OCI-LY3 (cell line): ENCODE measurements at regions not wholly inside any gene's neighbourhood (a gene's known extent, or its start where the extent isn't known, plus 50 kb on each side); places are given as distances from the start of the nearest gene placed in this dataset.

Experiments used
- H2AFZ ChIP-seq: fragments of 200-600, 300-600 bp; shearing (Covaris generic); 2 replicates; pipeline ENCODE4 v1.6.0; 2014; ENCODE audit warnings: antibody characterized with exemption, low read depth, low read length
- H3K27ac ChIP-seq: fragments of 200-600, 300-600 bp; sonication (generic); 2 replicates; pipeline ENCODE4 v1.5.1; 2014; ENCODE audit warnings: mild to moderate bottlenecking, low read length, moderate library complexity, mixed read lengths
- H3K27me3 ChIP-seq: fragments of 200-600, 300-600 bp; sonication (generic); 2 replicates; pipeline ENCODE4 v1.6.1; 2014; ENCODE audit warnings: low read depth, low read length, mixed read lengths
- H3K36me3 ChIP-seq: fragments of 200-600, 300-600 bp; sonication (generic); replicated peaks from 2 replicates; pipeline ENCODE3; 2014; ENCODE audit warnings: low read depth, low read length, mixed read lengths
- H3K4me1 ChIP-seq: fragments of 300-600, 200-600 bp; sonication (generic); 2 replicates; pipeline ENCODE4 v1.6.1; 2014; ENCODE audit warnings: low read length, mixed read lengths
- H3K4me2 ChIP-seq: fragments of 200-600, 300-600 bp; sonication (generic); 2 replicates; pipeline ENCODE4 v1.6.1; 2014; ENCODE audit warnings: low read length, mixed read lengths
- H3K4me3 ChIP-seq: fragments of 300-600, 200-600 bp; sonication (generic); 2 replicates; pipeline ENCODE4 v1.5.1; 2014; ENCODE audit warnings: antibody characterized with exemption, mild to moderate bottlenecking, low read length, moderate library complexity
- H3K79me2 ChIP-seq: fragments of 300-600, 200-600 bp; shearing (Covaris generic); 2 replicates; pipeline ENCODE4 v1.6.1; 2014; ENCODE audit warnings: mild to moderate bottlenecking, low read length, mixed read lengths
- H3K9ac ChIP-seq: fragments of 300-600, 200-600 bp; shearing (Covaris generic); 2 replicates; pipeline ENCODE4 v1.6.0; 2014; ENCODE audit warnings: mild to moderate bottlenecking, low read length, moderate library complexity
- H3K9me3 ChIP-seq: fragments of 200-600, 300-600 bp; shearing (Covaris generic); 2 replicates; pipeline ENCODE4 v1.6.1; 2014; ENCODE audit warnings: low read length, mixed read lengths; ENCODE audit not compliant: insufficient read depth
- H4K20me1 ChIP-seq: fragments of 200-600, 300-600 bp; sonication (generic); 2 replicates; pipeline ENCODE4 v1.6.1; 2016; ENCODE audit warnings: low read length, mixed read lengths; ENCODE audit not compliant: insufficient read depth
- EZH2phosphoT487 ChIP-seq: fragments of 200-600 bp; shearing (Covaris generic); IDR thresholded peaks from 2 replicates; pipeline ENCODE4 v1.6.1; 2018; ENCODE audit warnings: antibody characterized with exemption, mixed run types, low read depth
- TF ChIP-seq, protein P1 (sequence below): fragments of 200-600, 300-600 bp; sonication (generic); IDR thresholded peaks from 2 replicates; pipeline ENCODE4 v1.5.1; 2014; ENCODE audit warnings: antibody characterized with exemption, low read length, low read depth

GRCh38 chr5:18792145-18792544 lies 1157.9 kb downstream of the TAF11L14 start:
- TF ChIP-seq EZH2phosphoT487 = no peak
- TF ChIP-seq, protein P1, sequence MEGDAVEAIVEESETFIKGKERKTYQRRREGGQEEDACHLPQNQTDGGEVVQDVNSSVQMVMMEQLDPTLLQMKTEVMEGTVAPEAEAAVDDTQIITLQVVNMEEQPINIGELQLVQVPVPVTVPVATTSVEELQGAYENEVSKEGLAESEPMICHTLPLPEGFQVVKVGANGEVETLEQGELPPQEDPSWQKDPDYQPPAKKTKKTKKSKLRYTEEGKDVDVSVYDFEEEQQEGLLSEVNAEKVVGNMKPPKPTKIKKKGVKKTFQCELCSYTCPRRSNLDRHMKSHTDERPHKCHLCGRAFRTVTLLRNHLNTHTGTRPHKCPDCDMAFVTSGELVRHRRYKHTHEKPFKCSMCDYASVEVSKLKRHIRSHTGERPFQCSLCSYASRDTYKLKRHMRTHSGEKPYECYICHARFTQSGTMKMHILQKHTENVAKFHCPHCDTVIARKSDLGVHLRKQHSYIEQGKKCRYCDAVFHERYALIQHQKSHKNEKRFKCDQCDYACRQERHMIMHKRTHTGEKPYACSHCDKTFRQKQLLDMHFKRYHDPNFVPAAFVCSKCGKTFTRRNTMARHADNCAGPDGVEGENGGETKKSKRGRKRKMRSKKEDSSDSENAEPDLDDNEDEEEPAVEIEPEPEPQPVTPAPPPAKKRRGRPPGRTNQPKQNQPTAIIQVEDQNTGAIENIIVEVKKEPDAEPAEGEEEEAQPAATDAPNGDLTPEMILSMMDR = no peak
- Histone ChIP-seq H3K9ac (no peak overlapping the region), H2AFZ (no peak overlapping the region), H3K4me1 (no peaks in the 10 kb centered on the region), H3K9me3 (no peaks in the 10 kb centered on the region), H3K27me3 (no peaks in the 10 kb centered on the region), H3K4me3 (no peak overlapping the region), H3K27ac (no peak overlapping the region), H3K4me2 (no peak overlapping the region), H3K36me3 (no peaks in the 10 kb centered on the region), H4K20me1 (no peaks in the 10 kb centered on the region), H3K79me2 (no peaks in the 10 kb centered on the region)

- Histone ChIP-seq H3K9ac (no peak overlapping the region), H2AFZ (no peak overlapping the region), H3K79me2 (no peaks in the 10 kb centered on the region), H3K4me1 (no peaks in the 10 kb centered on the region), H3K4me2 (no peak overlapping the region), H4K20me1 (no peaks in the 10 kb centered on the region), H3K36me3 (no peaks in the 10 kb centered on the region), H3K4me3 (no peak overlapping the region), H3K27ac (no peak overlapping the region), H3K9me3 (no peaks in the 10 kb centered on the region), H3K27me3 (no peaks in the 10 kb centered on the region)
- TF ChIP-seq EZH2phosphoT487 = no peak
- TF ChIP-seq, protein P1 = no peak
These were observed 1163.0 kb downstream of the TAF11L14 start for GRCh38 chr5:18797222-18797621.

DNA sequence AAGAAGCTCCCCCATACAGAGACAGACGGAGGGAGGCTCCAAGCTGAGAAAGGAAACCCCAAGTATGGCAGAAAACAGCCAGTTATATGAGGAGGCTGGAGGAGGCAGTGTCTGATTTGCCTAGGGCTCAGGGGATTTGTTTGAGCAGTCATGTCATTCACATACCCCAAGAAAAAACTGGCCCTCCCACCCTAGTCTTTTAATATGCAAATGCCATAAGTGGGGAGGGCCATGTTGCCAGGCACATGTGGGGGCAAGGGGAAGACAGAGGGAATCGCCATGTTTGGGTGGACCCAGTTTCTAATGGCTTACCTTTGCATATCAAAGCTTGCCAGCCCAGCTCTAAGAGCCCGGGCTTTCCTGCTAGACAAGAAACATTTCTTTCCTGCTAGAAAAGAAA lies 1163.8 kb downstream of the TAF11L14 start:
- H3K36me3 ChIP-seq = no peaks in the 10 kb centered on the region
- H3K9me3 ChIP-seq = no peaks in the 10 kb centered on the region
- no peaks in the 10 kb centered on the region for H3K79me2 ChIP-seq
- H3K4me1 ChIP-seq = no peaks in the 10 kb centered on the region
- H2AFZ ChIP-seq = no peak overlapping the region
- H3K4me3 ChIP-seq = no peak overlapping the region
- H4K20me1 ChIP-seq = no peaks in the 10 kb centered on the region
- no peak overlapping the region for H3K9ac ChIP-seq
- no peak overlapping the region for H3K27ac ChIP-seq
- H3K27me3 ChIP-seq = no peaks in the 10 kb centered on the region
- no peak for TF ChIP-seq EZH2phosphoT487
- TF ChIP-seq, protein P1 = no peak
- H3K4me2 ChIP-seq = no peak overlapping the region

GRCh38 chr5:18799482-18800128 lies 1165.3 kb downstream of the TAF11L14 start:
- no peak for TF ChIP-seq EZH2phosphoT487
- TF ChIP-seq, protein P1 = no peak
- H4K20me1 ChIP-seq = no peaks in the 10 kb centered on the region

More at GRCh38 chr5:18799482-18800128, 1165.3 kb downstream of the TAF11L14 start:
- Histone ChIP-seq H3K27me3 (no peaks in the 10 kb centered on the region), H2AFZ (no peak overlapping the region), H3K9ac (no peak overlapping the region), H3K27ac (no peak overlapping the region), H3K4me1 (no peaks in the 10 kb centered on the region), H3K9me3 (no peaks in the 10 kb centered on the region), H3K79me2 (no peaks in the 10 kb centered on the region), H3K4me3 (no peak overlapping the region), H3K4me2 (no peak overlapping the region), H3K36me3 (no peaks in the 10 kb centered on the region)
